Daoy (cell line): ENCODE measurements at regions not wholly inside any gene's neighbourhood (a gene's known extent, or its start where the extent isn't known, plus 50 kb on each side); places are given as distances from the start of the nearest gene placed in this dataset.
A peak's percentile ranks its signal among the peaks of the same experiment; 100 is the strongest.

Experiments
- DNase-seq: peaks from one replicate; pipeline ENCODE4 v3.0.0-alpha.2; 2015; ENCODE audit warnings: low read depth

DNA sequence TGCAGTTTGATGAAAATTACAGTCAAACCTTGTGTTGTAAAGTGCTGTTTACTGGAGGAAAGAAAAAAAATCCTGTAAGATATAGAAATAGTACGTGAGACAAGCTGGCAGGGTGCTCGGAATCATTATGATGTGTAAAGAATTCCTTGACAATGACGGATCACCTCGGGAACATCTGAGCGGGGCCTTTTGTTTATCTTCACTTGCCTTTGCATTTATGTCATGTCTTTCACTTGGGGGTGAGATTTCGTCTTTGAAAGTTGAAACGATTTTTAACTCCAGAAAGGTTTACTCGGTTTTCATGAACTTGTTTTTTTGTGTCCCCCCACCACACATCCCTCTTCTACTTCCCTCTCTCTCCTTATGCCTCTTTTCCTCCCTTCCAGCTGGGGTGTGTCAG, 128.3 kb upstream of the VEPH1 start:
- DNase-seq = no peak

DNA sequence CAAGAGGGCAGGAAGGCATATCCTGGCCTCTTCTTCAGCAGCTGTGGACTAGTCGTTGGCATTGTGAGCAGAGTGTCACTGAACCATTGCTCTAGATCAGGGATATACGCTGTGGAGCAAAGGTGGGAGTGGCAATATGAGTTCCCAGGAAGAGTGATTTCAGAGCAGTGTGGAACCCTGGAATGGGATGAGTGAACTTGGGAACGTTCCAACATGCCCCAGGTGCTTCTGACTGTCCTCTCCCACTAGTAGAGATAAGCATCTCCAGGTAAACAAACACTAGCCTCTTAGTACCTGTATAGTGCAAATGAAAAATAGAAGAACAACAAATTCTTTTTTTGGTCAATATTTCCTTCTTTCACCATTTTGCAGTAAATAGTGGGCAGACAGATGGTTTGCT, 123.6 kb upstream of the VEPH1 start:
- no peak for DNase-seq

GRCh38 chr3:157624801-157625200, 121.6 kb upstream of the VEPH1 start:
- DNase-seq = no peak

DNA sequence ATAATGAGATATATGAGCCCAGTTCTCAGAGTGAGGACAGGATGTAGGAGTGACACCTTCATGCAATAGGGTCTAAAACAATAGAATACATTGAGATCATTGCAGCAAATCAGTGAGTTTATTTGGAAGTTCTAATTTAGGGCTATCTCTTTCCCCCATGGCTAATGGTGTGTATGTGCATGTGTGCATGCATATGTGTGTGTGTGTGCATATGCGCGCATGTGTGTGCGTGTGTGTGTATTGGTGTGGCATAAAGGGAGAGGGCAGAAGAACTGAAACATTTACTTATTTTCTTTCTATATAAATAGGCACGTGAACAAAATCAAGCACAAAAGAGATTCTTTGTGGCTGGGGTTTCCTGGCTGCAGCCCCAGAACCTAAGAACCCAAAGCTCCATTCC, 115.7 kb upstream of the VEPH1 start:
- no peak for DNase-seq

DNA sequence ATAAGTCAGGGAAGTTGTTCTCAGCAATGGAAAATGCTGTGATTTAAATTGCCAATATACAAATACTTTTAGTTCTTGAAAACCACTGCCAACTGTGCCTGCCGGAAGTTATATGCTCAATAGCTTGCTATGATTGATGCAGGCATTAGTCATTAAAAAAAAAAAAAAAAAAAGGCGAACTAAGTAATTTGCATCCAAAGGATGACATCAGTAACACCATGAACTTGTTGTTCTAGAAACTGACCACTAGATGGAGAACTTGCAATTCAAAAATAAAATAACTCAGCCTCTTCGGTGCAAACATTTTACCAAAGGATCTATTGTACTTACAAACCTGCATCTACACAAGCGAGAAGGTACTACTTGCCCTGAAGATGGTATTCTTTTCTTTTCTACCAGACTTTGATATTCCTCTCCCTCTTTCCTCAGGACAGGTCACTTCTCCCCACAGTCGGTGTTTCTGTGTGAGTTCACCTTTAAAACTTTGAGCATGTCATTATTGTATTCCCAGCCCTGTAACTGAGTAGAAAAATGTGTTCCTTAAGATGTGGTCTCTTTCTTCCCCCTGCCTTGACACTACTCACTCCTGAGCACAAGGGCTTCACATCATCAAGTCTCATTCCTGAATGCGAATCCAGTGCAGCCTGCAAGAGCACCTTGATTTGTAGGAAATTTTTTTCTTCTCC, 115.0 kb upstream of the VEPH1 start:
- peak; percentile 56 for DNase-seq

GRCh38 chr3:157614896-157615295, 111.7 kb upstream of the VEPH1 start:
- DNase-seq = no peak

GRCh38 chr3:157611536-157612076, 108.4 kb upstream of the VEPH1 start:
- DNase-seq = no peak

DNA sequence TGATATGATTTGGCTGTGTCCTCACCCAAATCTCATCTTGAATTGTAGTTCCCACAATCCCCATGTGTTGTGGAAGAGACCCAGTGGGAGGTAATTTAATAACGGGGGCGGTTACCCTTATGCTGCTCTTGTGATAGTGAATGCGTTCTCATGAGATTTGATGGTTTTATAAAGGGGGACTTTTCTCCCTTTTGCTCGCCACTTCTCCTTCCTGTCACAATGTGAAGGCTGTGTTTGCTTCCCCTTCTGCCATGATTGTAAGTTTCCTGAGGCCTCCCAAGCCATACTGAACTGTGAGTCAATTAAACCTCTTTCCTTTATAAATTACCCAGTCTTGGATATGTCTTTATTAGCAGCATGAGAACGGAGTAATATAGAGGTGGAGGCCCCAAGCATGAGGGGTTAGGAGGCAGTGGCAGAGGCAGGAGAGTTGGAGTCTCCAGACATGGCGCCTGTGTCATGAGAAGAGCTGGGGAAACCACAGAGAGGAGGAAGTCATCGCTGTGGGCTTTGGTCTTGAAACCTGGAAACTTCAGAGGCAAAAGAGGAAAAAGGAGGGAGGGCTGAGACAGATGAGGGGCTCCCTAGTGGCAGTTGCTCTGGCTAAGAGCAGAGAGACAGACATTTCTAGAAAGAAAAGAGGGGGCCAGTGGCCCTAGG, 107.8 kb upstream of the VEPH1 start:
- DNase-seq = no peak

GRCh38 chr3:157607826-157608405, 104.7 kb upstream of the VEPH1 start:
- no peak for DNase-seq

DNA sequence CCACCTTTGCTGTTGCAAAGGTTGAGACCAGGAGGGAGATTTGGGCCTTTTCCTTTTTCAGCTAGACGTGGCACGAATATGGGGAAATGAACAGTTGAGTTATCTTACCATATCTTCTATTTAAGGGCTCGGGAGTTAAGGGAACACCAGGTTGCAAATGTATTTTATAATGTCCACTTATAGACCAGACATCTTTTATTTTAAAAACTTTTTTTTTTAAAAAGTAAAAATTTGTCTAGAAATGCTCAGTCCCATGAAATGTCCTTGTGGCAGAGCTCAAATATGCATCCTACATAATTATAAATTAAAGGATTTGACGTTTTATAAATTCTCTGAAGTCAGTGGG, 103.6 kb upstream of the VEPH1 start:
- no peak for DNase-seq

DNA sequence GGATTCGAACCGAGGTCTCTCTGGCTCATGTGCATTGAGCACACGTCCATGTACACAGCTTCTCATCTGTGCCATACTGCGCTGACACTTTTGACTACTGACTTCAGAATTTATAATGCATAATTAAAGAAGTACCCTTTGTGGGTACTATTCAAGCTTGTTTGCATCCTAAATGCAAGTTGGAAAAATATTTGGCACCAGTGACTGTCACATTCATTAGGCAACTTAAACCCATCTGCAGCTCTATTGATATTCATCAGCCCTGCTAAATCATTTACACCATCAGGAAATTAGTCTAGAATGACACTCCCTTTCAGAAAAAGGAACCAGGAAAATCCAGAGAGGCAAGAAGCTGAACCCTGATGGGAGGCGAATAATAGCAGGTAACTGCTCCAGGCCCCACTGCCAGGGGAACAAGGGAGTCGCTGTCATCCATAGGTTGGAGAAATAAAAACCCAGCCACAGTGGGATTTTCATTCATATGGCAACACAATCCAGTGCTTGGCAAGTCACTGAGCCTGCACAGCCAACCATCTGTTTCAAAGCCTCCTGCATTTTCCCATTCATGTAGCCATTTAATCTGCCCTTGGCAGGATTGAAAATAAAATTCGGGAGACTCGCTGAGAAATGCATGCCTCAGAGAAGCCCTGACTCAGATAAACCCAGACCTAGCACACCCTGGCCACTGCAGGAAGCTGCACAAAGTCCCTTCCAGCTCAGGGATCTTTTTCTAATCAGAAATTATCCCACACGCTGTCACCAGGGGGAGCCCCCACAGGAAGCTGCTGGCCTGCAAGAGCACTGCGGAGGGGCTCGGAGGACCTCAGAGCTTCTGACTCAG, 103.0 kb upstream of the VEPH1 start:
- peak; percentile 81 for DNase-seq

GRCh38 chr3:157605356-157605755, 102.1 kb upstream of the VEPH1 start:
- DNase-seq = no peak

DNA sequence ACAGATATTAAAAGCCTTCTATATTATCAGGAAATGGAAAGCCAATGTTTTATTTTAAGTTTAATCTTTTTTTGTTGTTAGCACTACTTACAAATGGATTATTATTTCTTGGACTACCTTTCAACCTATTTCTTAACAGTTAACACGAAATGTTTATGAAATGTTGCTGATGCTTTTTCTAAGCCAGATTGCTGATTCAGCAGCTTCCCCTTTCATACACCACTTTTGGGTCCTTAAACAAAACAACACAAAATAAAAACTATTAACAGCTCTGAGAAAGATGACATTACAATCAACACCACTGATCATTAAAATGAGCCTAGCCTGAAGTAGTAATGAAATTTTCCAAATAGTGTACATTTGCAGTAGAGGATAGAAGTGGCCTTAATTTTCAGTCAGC, 99.2 kb upstream of the VEPH1 start:
- DNase-seq = no peak

GRCh38 chr3:157595259-157595658, 92.0 kb upstream of the VEPH1 start:
- DNase-seq = no peak

DNA sequence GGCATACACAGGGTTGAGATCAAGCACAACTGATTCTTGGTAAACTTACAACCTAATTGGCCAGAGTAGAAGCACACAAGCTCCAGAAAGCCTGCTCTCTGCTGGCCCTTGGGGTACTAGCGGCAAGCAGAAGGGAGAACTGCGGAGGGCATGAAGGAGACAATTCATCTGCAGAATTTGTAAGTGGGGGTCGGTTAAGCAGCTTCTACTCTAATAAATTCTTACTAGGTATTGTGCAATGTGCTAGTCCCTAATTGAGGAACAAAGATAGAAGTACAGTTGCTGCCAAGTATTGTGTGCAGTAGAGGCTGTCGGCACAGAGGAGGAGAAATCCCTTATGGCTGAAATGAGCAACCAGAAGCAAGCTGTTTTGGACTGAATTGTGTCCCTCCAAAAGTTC, 91.2 kb upstream of the VEPH1 start:
- DNase-seq = no peak

DNA sequence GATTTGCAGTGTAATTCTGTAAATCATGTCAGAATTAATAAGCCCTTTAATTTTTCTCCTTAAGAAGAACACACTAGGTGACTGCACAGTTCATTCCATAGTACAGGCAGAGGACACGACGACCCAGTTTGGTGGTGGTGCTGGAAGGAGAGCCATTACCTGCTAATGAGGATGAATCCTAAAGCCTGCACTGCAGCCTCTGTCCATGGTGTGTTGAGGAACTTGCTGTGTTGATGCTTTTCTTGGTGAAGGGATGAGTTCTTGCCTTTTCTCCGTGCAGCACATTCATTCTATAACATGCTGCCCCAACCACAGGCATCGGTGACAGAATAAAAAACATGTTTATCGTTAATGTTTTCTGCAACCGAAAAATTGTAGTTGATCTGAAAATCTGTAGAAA, 89.6 kb upstream of the VEPH1 start:
- no peak for DNase-seq

GRCh38 chr3:157590273-157590672, 87.1 kb upstream of the VEPH1 start:
- DNase-seq = no peak

DNA sequence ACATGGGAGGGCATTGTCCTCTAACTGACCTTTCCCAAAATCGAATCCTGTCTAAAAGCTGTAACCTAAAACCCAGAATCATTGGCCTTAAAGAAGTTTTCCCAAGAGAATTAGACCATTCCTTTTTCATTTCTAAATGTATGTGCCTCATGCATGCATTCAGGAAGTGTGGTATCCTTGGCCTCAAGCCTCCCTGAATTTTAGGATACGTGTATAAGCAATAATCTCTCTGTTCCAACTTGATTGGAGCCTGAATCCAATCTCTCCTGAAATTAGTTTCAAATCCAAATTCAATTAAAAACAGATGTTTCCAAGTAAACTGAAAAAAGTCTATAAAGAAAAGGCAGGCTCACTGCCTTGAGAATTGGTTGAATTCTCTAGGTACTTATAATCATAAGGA, 86.0 kb upstream of the VEPH1 start:
- DNase-seq = no peak

- DNase-seq = no peak
Observed at GRCh38 chr3:157588386-157589060, 85.3 kb upstream of the VEPH1 start.

GRCh38 chr3:157586293-157586692, 83.1 kb upstream of the VEPH1 start:
- DNase-seq = no peak

GRCh38 chr3:157585386-157585785, 82.2 kb upstream of the VEPH1 start:
- DNase-seq = peak; percentile 28

DNA sequence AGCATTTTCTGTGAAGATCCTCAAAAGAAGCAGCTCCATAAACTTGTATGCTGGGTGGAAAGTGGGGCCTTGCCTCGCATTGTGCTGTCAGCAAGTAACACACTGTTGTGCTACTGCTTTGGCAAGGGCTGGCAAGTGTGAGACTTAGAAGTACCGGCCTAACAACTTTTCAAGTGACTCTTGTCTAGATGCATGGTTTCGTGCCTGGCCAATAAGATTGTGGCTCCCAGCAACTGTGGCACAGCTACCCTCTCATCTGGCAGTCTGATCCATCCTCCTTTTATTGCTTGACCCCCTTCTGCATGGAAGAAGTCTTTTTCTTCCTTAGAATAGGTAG, 79.4 kb upstream of the VEPH1 start:
- no peak for DNase-seq
